ENCODE measurements at regions not wholly inside any gene's neighbourhood (a gene's known extent, or its start where the extent isn't known, plus 50 kb on each side); places are given as distances from the start of the nearest gene placed in this dataset.

DNA sequence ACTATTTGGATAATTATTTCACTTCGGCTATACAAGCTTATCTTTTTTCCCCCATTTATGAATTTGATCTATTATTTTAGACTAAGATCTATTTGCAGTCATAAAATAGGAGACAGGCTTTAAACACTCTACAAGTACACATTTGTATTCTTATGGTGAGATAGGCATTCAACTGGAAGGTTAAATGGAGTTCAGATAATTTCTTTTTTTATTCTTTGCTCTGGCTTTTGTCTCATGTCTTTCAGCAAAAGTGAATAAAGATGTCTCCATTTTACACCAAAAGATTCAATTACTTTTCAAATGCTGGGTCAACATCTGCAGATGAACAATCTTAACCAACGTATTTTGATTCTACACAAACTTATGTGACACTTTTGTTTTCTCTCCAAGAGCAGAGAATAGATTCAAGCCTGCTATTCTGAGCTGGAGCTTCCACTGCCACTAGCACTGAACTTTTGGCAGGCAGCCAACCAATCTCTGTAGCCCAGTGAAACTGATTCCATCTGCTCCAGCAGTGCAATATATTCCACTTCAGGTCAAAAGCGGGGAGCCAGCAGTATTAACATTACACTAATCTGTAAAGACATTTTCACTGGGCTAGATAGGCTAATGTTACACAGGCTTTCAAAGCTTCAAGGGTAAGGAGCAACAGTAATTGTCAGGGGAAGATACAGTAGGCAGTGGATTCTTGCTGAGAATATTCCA, 452.0 kb upstream of the ZNF608 start:
- Mint-ChIP-seq H3K4me1 (peaks cover 55% of the 10 kb centered on the region), H3K4me3 (no peak overlapping the region)

DNA sequence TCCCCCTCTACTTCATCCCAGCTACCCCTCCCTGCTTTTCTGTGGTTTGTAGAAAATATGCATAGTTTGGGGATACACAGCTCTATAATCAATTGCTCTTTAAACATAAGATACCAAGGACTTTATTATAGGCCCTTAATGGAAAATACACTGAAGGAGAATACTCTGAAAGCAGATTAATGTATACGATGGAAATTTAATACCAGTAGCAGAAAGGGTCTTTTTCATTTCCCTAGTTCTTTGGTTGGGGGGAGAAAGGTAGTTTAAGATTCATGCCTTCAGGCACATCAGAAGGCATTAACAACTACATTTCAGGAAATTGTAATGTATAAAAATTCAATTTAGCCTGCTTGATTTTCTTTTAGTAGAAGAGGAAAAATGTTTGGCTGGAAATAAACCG, 452.9 kb upstream of the ZNF608 start:
- Mint-ChIP-seq H3K9me3 (peaks cover 1% of the 10 kb centered on the region), H3K36me3 (ENCODE audit: low read depth) (no peaks in the 10 kb centered on the region), H3K4me3 (no peak overlapping the region), H3K27ac (no peak overlapping the region), H3K27me3 (ENCODE audit: insufficient read depth) (peaks cover 8% of the 10 kb centered on the region), H3K4me1 (peaks cover 55% of the 10 kb centered on the region)
- DNase-seq, result no peak
- TF ChIP-seq CTCF (conservative IDR thresholded peaks at IDR 0.05), result no peak
- WGBS, 2 experiments (ENCODE audit: insufficient coverage in 1 of 2, insufficient read length in 1 of 2), result 80 to 84% methylated on average over 2 of the region's 2 CpGs
- H3K9me3 ChIP-seq (ENCODE audit: control insufficient read depth, low read length), result no peaks in the 10 kb centered on the region
- no peak overlapping the region for H3K9ac ChIP-seq (ENCODE audit: extremely low read depth, low read length, poor library complexity, severe bottlenecking)
- no peak overlapping the region for H3K27ac ChIP-seq (ENCODE audit: low read depth, low read length)
- H3K27me3 ChIP-seq (ENCODE audit: control insufficient read depth, insufficient read depth, low read length, poor library complexity, severe bottlenecking), result peaks cover 14% of the 10 kb centered on the region
- peaks cover 10% of the 10 kb centered on the region for H3K4me1 ChIP-seq (ENCODE audit: control insufficient read depth, insufficient read depth, low read length)
- H3K36me3 ChIP-seq (ENCODE audit: control insufficient read depth, insufficient read depth, low read length), result no peaks in the 10 kb centered on the region
- H3K4me3 ChIP-seq (ENCODE audit: low read length), result no peak overlapping the region

More for the DNA sequence above, 452.0 kb upstream of the ZNF608 start:
- no peaks in the 10 kb centered on the region for H3K9me3 ChIP-seq (ENCODE audit: control insufficient read depth, low read length)
- H3K4me1 ChIP-seq (ENCODE audit: control insufficient read depth, insufficient read depth, low read length), result peaks cover 10% of the 10 kb centered on the region
- H3K36me3 ChIP-seq (ENCODE audit: control insufficient read depth, insufficient read depth, low read length), result no peaks in the 10 kb centered on the region
- H3K27me3 Mint-ChIP-seq (ENCODE audit: insufficient read depth), result peaks cover 8% of the 10 kb centered on the region
- no peak for DNase-seq
- WGBS, 2 experiments (ENCODE audit: insufficient coverage in 1 of 2, insufficient read length in 1 of 2), result 61 to 85% methylated on average over 2 to 3 of the region's 3 CpGs
- no peak overlapping the region for H3K9ac ChIP-seq (ENCODE audit: extremely low read depth, low read length, poor library complexity, severe bottlenecking)
- no peak overlapping the region for H3K27ac Mint-ChIP-seq
- H3K36me3 Mint-ChIP-seq (ENCODE audit: low read depth), result no peaks in the 10 kb centered on the region
- no peak for TF ChIP-seq CTCF (conservative IDR thresholded peaks at IDR 0.05)
- no peak overlapping the region for H3K4me3 ChIP-seq (ENCODE audit: low read length)
- H3K9me3 Mint-ChIP-seq, result no peaks in the 10 kb centered on the region
- H3K27ac ChIP-seq (ENCODE audit: low read depth, low read length), result peak overlapping the region; percentile 66
- peaks cover 14% of the 10 kb centered on the region for H3K27me3 ChIP-seq (ENCODE audit: control insufficient read depth, insufficient read depth, low read length, poor library complexity, severe bottlenecking)

- Histone ChIP-seq H3K27ac (ENCODE audit: low read depth, low read length) (peak overlapping the region; percentile 13), H3K27me3 (ENCODE audit: control insufficient read depth, insufficient read depth, low read length, poor library complexity, severe bottlenecking) (peaks cover 14% of the 10 kb centered on the region), H3K4me1 (ENCODE audit: control insufficient read depth, insufficient read depth, low read length) (peaks cover 10% of the 10 kb centered on the region), H3K4me3 (ENCODE audit: low read length) (peak overlapping the region; percentile 13), H3K36me3 (ENCODE audit: control insufficient read depth, insufficient read depth, low read length) (no peaks in the 10 kb centered on the region), H3K9ac (ENCODE audit: extremely low read depth, low read length, poor library complexity, severe bottlenecking) (no peak overlapping the region), H3K9me3 (ENCODE audit: control insufficient read depth, low read length) (no peaks in the 10 kb centered on the region)
- peaks cover 3% of the 10 kb centered on the region for H3K9me3 Mint-ChIP-seq
- peak; percentile 64 for DNase-seq
- no peaks in the 10 kb centered on the region for H3K36me3 Mint-ChIP-seq (ENCODE audit: low read depth)
- no peak overlapping the region for H3K27ac Mint-ChIP-seq
- 26 to 27% methylated on average over 11 to 17 of the region's 17 CpGs for WGBS, 2 experiments (ENCODE audit: insufficient coverage in 1 of 2, insufficient read length in 1 of 2)
- H3K4me3 Mint-ChIP-seq, result peak overlapping the region; percentile 32
- peaks cover 8% of the 10 kb centered on the region for H3K27me3 Mint-ChIP-seq (ENCODE audit: insufficient read depth)
- H3K4me1 Mint-ChIP-seq, result peaks cover 55% of the 10 kb centered on the region
- TF ChIP-seq CTCF (conservative IDR thresholded peaks at IDR 0.05), result no peak
These were observed 453.8 kb upstream of the ZNF608 start for GRCh38 chr5:125199968-125200865.
